ENCODE measurements at regions not wholly inside any gene's neighbourhood (a gene's known extent, or its start where the extent isn't known, plus 50 kb on each side); places are given as distances from the start of the nearest gene placed in this dataset.

DNA sequence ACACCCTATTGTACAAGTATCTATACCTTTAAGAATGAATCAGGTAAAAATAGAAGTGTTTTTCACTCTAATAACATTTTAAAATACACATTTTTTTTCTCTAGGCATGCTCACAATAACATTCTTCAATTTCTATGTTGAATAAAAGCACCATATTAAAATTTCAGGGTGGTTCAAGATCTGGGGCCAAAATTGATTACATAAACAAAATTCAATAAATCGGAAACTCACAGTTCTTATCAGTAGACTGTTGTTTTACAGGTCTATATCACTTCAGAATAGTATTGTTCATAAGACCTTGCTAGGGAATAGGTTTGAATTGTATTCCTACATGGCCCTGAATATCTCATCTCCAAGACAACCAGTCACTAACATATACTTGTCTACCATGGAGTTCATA lies 634.0 kb downstream of the SPOCK3 start:
- Mint-ChIP-seq H3K4me1 (no peaks in the 10 kb centered on the region), H3K27me3 (no peaks in the 10 kb centered on the region), H3K4me3 (no peak overlapping the region), H3K9me3 (ENCODE audit: insufficient read depth) (no peaks in the 10 kb centered on the region), H3K27ac (no peak overlapping the region)
- Histone ChIP-seq H3K4me2 (replicated peaks; ENCODE audit: low read depth, low read length, poor library complexity, severe bottlenecking) (no peak overlapping the region), H2AFZ (ENCODE audit: insufficient read depth, low read depth, low read length, poor library complexity, severe bottlenecking) (no peak overlapping the region), H3K9me3 (ENCODE audit: control extremely low read depth in 1 of 3, control insufficient read depth in 2 of 3, insufficient read depth in 1 of 3, low read length in 2 of 3) (peaks cover 0 to 4% (median 0%) of the 10 kb centered on the region in 3 donors), H3K4me3 (ENCODE audit: control extremely low read depth in 1 of 5, extremely low read depth in 1 of 5, insufficient read depth in 1 of 5, low read depth in 2 of 5, low read length in 4 of 5) (no peak overlapping the region), H3K9ac (ENCODE audit: low read length) (no peak overlapping the region), H3K27ac (ENCODE audit: low read length in 2 of 2) (no peak overlapping the region), H3K27me3 (replicated peaks in 1 of 4; ENCODE audit: control extremely low read depth in 1 of 4, control insufficient read depth in 3 of 4, insufficient read depth in 4 of 4, low read length in 3 of 4) (no peaks in the 10 kb centered on the region), H3K36me3 (replicated peaks in 1 of 2; ENCODE audit: control extremely low read depth in 1 of 2, control insufficient read depth in 1 of 2, extremely low read depth in 1 of 2, insufficient read depth in 2 of 2, low read length in 1 of 2) (no peaks in the 10 kb centered on the region), H3K4me1 (ENCODE audit: control insufficient read depth in 2 of 2, insufficient read depth in 2 of 2, low read length in 2 of 2) (no peaks in the 10 kb centered on the region), H4K20me1 (ENCODE audit: control insufficient read depth, insufficient read depth, low read length, poor library complexity, severe bottlenecking) (no peaks in the 10 kb centered on the region), H3K79me2 (ENCODE audit: control insufficient read depth, insufficient read depth, low read length) (no peaks in the 10 kb centered on the region)
- no peak for DNase-seq
- ChIA-PET POLR2A (no interaction called here), CTCF (no interaction called here)
- ATAC-seq (ENCODE audit: low read depth) = no peak
- WGBS (ENCODE audit: insufficient coverage) = no CpG with 5 or more reads among the region's 1 CpG
- no peak for TF ChIP-seq EZH2 (IDR thresholded peaks at IDR 0.05; ENCODE audit: borderline replicate concordance, insufficient read depth, low read depth, low read length, poor library complexity, severe bottlenecking)
- TF ChIP-seq, protein P1, sequence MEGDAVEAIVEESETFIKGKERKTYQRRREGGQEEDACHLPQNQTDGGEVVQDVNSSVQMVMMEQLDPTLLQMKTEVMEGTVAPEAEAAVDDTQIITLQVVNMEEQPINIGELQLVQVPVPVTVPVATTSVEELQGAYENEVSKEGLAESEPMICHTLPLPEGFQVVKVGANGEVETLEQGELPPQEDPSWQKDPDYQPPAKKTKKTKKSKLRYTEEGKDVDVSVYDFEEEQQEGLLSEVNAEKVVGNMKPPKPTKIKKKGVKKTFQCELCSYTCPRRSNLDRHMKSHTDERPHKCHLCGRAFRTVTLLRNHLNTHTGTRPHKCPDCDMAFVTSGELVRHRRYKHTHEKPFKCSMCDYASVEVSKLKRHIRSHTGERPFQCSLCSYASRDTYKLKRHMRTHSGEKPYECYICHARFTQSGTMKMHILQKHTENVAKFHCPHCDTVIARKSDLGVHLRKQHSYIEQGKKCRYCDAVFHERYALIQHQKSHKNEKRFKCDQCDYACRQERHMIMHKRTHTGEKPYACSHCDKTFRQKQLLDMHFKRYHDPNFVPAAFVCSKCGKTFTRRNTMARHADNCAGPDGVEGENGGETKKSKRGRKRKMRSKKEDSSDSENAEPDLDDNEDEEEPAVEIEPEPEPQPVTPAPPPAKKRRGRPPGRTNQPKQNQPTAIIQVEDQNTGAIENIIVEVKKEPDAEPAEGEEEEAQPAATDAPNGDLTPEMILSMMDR (IDR thresholded peaks at IDR 0.05) = no peak
- intact Hi-C loops (cut with micrococcal nuclease) = no loop called here

DNA sequence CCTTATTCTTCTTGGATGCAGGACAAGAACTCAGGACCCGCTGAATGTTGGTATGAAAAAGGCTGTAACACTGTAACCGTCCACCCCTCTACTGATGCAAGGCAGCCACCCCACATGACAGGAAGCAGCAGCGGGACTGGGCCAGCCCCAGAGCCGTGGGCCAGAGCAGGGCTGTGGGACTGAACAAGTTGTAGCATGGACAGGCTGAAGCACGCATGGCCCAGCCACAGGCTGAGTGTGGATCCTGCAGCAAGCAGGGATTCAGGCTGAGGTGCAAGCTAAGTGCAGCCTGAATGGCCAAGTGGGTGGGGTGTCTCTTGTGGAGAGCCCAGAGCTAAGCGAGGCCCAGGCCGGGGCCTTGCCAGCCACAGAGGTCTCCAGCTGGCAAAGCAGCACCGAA lies 632.2 kb downstream of the SPOCK3 start:
- Mint-ChIP-seq H3K27ac (no peak overlapping the region), H3K27me3 (no peaks in the 10 kb centered on the region), H3K4me3 (no peak overlapping the region), H3K4me1 (no peaks in the 10 kb centered on the region), H3K9me3 (ENCODE audit: insufficient read depth) (no peaks in the 10 kb centered on the region)
- Histone ChIP-seq H3K4me3 (ENCODE audit: control extremely low read depth in 1 of 5, extremely low read depth in 1 of 5, insufficient read depth in 1 of 5, low read depth in 2 of 5, low read length in 4 of 5) (no peak overlapping the region), H3K9me3 (ENCODE audit: control extremely low read depth in 1 of 3, control insufficient read depth in 2 of 3, insufficient read depth in 1 of 3, low read length in 2 of 3) (peaks cover 0 to 4% (median 0%) of the 10 kb centered on the region in 3 donors), H2AFZ (ENCODE audit: insufficient read depth, low read depth, low read length, poor library complexity, severe bottlenecking) (no peak overlapping the region), H3K27me3 (replicated peaks in 1 of 4; ENCODE audit: control extremely low read depth in 1 of 4, control insufficient read depth in 3 of 4, insufficient read depth in 4 of 4, low read length in 3 of 4) (no peaks in the 10 kb centered on the region), H3K9ac (ENCODE audit: low read length) (no peak overlapping the region), H3K27ac (ENCODE audit: low read length in 2 of 2) (no peak overlapping the region), H3K36me3 (replicated peaks in 1 of 2; ENCODE audit: control extremely low read depth in 1 of 2, control insufficient read depth in 1 of 2, extremely low read depth in 1 of 2, insufficient read depth in 2 of 2, low read length in 1 of 2) (no peaks in the 10 kb centered on the region), H3K4me1 (ENCODE audit: control insufficient read depth in 2 of 2, insufficient read depth in 2 of 2, low read length in 2 of 2) (no peaks in the 10 kb centered on the region), H4K20me1 (ENCODE audit: control insufficient read depth, insufficient read depth, low read length, poor library complexity, severe bottlenecking) (no peaks in the 10 kb centered on the region), H3K79me2 (ENCODE audit: control insufficient read depth, insufficient read depth, low read length) (no peaks in the 10 kb centered on the region), H3K4me2 (replicated peaks; ENCODE audit: low read depth, low read length, poor library complexity, severe bottlenecking) (no peak overlapping the region)
- ATAC-seq (ENCODE audit: low read depth) (no peak), DNase-seq (no peak)
- intact Hi-C loops (cut with micrococcal nuclease) = no loop called here
- 88% methylated on average over 3 of the region's 8 CpGs for WGBS (ENCODE audit: insufficient coverage)
- POLR2A ChIA-PET = no interaction called here
- CTCF ChIA-PET = no interaction called here
- TF ChIP-seq EZH2 (IDR thresholded peaks at IDR 0.05; ENCODE audit: borderline replicate concordance, insufficient read depth, low read depth, low read length, poor library complexity, severe bottlenecking) = no peak
- TF ChIP-seq, protein P1 (IDR thresholded peaks at IDR 0.05) = no peak
